SK-N-SH (cell line): ENCODE measurements at regions not wholly inside any gene's neighbourhood (a gene's known extent, or its start where the extent isn't known, plus 50 kb on each side); places are given as distances from the start of the nearest gene placed in this dataset.

ENCODE experiments used
- CTCF ChIA-PET: fragments of 300-600, 350-600 bp; formaldehyde crosslinking; extraction: SDS; loops from one replicate; lab custom pipeline; 2021; lab: Yijun Ruan, JAX
- POLR2A ChIA-PET: fragments of 350-600 bp; sonication (Branson Sonifier 250); formaldehyde crosslinking; extraction: SDS; loops from one replicate; lab custom pipeline; 2020; ENCODE audit warnings: antibody characterized with exemption, inconsistent platforms; lab: Yijun Ruan, JAX
- DNase-seq: peaks from one replicate; pipeline ENCODE4 v3.0.0; 2012
- H2AFZ ChIP-seq: fragments of 200-600 bp; sonication (generic); 2 replicates; pipeline ENCODE4 v1.8.1; 2016; ENCODE audit warnings: antibody characterized with exemption, mild to moderate bottlenecking, low read depth
- H3F3A ChIP-seq: fragments of 200-600 bp; sonication (generic); replicated peaks from 2 replicates; pipeline ENCODE3; 2016; ENCODE audit warnings: antibody characterized with exemption, mild to moderate bottlenecking; ENCODE audit not compliant: insufficient read depth
- H3K27ac ChIP-seq, 2 experiments: fragments of 200-500 bp in 1 of 2; fragments of 200-600 bp in 1 of 2; sonication (Bioruptor generic) in 1 of 2; sonication (generic), shearing (Covaris generic) in 1 of 2; 2 replicates each; pipeline versions ENCODE4 v1.5.1 to v1.6.1; 2014 to 2016; ENCODE audit warnings: low read depth in 2 of 2, inconsistent platforms in 1 of 2, low read length in 1 of 2, mild to moderate bottlenecking in 1 of 2, mixed read lengths in 1 of 2
- H3K27me3 ChIP-seq: fragments of 200-600 bp; sonication (generic), shearing (Covaris generic); 2 replicates; pipeline ENCODE4 v1.6.1; 2016; ENCODE audit warnings: mixed run types; ENCODE audit not compliant: insufficient read depth
- H3K36me3 ChIP-seq, 2 experiments: fragments of 200-500 bp in 1 of 2; fragments of 200-600 bp in 1 of 2; sonication (Bioruptor generic) in 1 of 2; sonication (generic) in 1 of 2; replicated peaks in 1 of 2; 2 replicates each; pipeline versions ENCODE3 to v1.5.1; 2014 to 2016; ENCODE audit warnings: low read length in 1 of 2, mild to moderate bottlenecking in 1 of 2; ENCODE audit not compliant: insufficient read depth in 2 of 2, control insufficient read depth in 1 of 2
- H3K4me1 ChIP-seq, 2 experiments: fragments of 200-500 bp in 1 of 2; fragments of 200-600 bp in 1 of 2; sonication (Bioruptor generic) in 1 of 2; sonication (generic), shearing (Covaris generic) in 1 of 2; 2 replicates each; pipeline versions ENCODE4 v1.5.1 to v1.6.1; 2014 to 2016; ENCODE audit warnings: low read depth in 1 of 2, low read length in 1 of 2, mixed run types in 1 of 2; ENCODE audit not compliant: insufficient read depth in 2 of 2, control insufficient read depth in 1 of 2
- H3K4me2 ChIP-seq: fragments of 200-600 bp; sonication (generic), shearing (Covaris generic); 2 replicates; pipeline ENCODE4 v1.6.1; 2017; ENCODE audit warnings: mixed run types
- H3K4me3 ChIP-seq, 2 experiments: fragments of 200-500 bp in 1 of 2; fragments of 200-600 bp in 1 of 2; sonication (Bioruptor generic) in 1 of 2; sonication (generic), shearing (Covaris generic) in 1 of 2; 2 replicates each; pipeline versions ENCODE4 v1.5.1 to v1.8.1; 2014 to 2016; ENCODE audit warnings: low read depth in 2 of 2, inconsistent platforms in 1 of 2, low read length in 1 of 2, mild to moderate bottlenecking in 1 of 2, mixed read lengths in 1 of 2, moderate library complexity in 1 of 2
- H3K79me2 ChIP-seq: fragments of 200-600 bp; sonication (generic); 2 replicates; pipeline ENCODE4 v1.8.1; 2017; ENCODE audit warnings: mild to moderate bottlenecking; ENCODE audit not compliant: insufficient read depth
- H3K9ac ChIP-seq: fragments of 200-600 bp; sonication (generic); 2 replicates; pipeline ENCODE4 v1.6.1; 2017; ENCODE audit warnings: mixed run types
- H3K9me2 ChIP-seq: fragments of 200-600 bp; sonication (generic); 2 replicates; pipeline ENCODE4 v1.6.1; 2017; ENCODE audit warnings: mixed run types
- H3K9me3 ChIP-seq: fragments of 200-600 bp; sonication (generic); 2 replicates; pipeline ENCODE4 v1.6.1; 2017; ENCODE audit warnings: mixed run types, mild to moderate bottlenecking, moderate library complexity
- H4K20me1 ChIP-seq: fragments of 200-600 bp; sonication (generic); 2 replicates; pipeline ENCODE4 v1.6.1; 2017; ENCODE audit warnings: mild to moderate bottlenecking, mixed run types; ENCODE audit not compliant: insufficient read depth
- CHD2 ChIP-seq: fragments of 150-350 bp; IDR thresholded peaks from 2 replicates; pipeline ENCODE4 v1.6.1; 2018; ENCODE audit warnings: low read length; ENCODE audit not compliant: partially characterized antibody
- EP300 ChIP-seq, 2 experiments: IDR thresholded peaks; 2 replicates each; pipeline versions ENCODE4 v1.4.0 to v1.6.1; 2012; ENCODE audit warnings: borderline replicate concordance in 1 of 2, low read depth in 1 of 2, low read length in 1 of 2
- EZH2phosphoT487 ChIP-seq: fragments of 200-600 bp; sonication (generic); IDR thresholded peaks from 2 replicates; pipeline ENCODE4 v1.6.1; 2017; ENCODE audit warnings: low read depth, mixed run types, mild to moderate bottlenecking, antibody characterized with exemption, moderate library complexity, borderline replicate concordance
- FOSL2 ChIP-seq: IDR thresholded peaks from 2 replicates; pipeline ENCODE4 v1.4.0; 2012; ENCODE audit warnings: low read depth, mild to moderate bottlenecking, moderate library complexity, borderline replicate concordance
- FOXJ3 ChIP-seq: sonication (generic); formaldehyde crosslinking; IDR thresholded peaks from 2 replicates; pipeline ENCODE4 v1.5.1; 2020; ENCODE audit warnings: mild to moderate bottlenecking, missing genetic modification reagents
- FOXM1 ChIP-seq: IDR thresholded peaks from 2 replicates; pipeline ENCODE4 v1.4.0; 2012; ENCODE audit warnings: low read depth, mild to moderate bottlenecking
- MXI1 ChIP-seq: IDR thresholded peaks from 2 replicates; pipeline ENCODE4 v1.6.1; 2012; ENCODE audit warnings: mild to moderate bottlenecking, low read depth, low read length, improper control_type of control experiment
- NFIC ChIP-seq: IDR thresholded peaks from 2 replicates; pipeline ENCODE4 v1.4.0; 2012; ENCODE audit warnings: borderline replicate concordance
- NRF1 ChIP-seq: IDR thresholded peaks from 2 replicates; pipeline ENCODE4 v1.6.1; 2012; ENCODE audit warnings: low read depth, mild to moderate bottlenecking, low read length
- RAD21 ChIP-seq: IDR thresholded peaks from 2 replicates; pipeline ENCODE4 v1.6.1; 2012; ENCODE audit warnings: mild to moderate bottlenecking, low read length
- RCOR1 ChIP-seq: fragments of 150-350 bp; IDR thresholded peaks from 2 replicates; pipeline ENCODE4 v1.6.1; 2017; ENCODE audit warnings: antibody characterized with exemption, low read length
- RXRA ChIP-seq: IDR thresholded peaks from 2 replicates; pipeline ENCODE4 v1.4.0; 2012; ENCODE audit warnings: low read depth, mild to moderate bottlenecking, borderline replicate concordance
- SIN3A ChIP-seq: IDR thresholded peaks from 2 replicates; pipeline ENCODE4 v1.6.1; 2012; ENCODE audit warnings: low read depth, mild to moderate bottlenecking, low read length, moderate library complexity, borderline replicate concordance
- TCF12 ChIP-seq: IDR thresholded peaks from 2 replicates; pipeline ENCODE4 v1.4.0; 2012
- TEAD4 ChIP-seq: IDR thresholded peaks from 2 replicates; pipeline ENCODE4 v1.4.0; 2012; ENCODE audit warnings: mild to moderate bottlenecking, borderline replicate concordance; ENCODE audit not compliant: insufficient read depth
- whole genome bisulfite sequencing: methylation state at CpG from one replicate; pipeline ENCODE4 v1.1.6; 2017; ENCODE audit warnings: low lambda C conversion rate; 5-methylcytosine and 5-hydroxymethylcytosine counted together
- TF ChIP-seq, protein P1 (sequence below): fragments of 150-350 bp; IDR thresholded peaks from 2 replicates; pipeline ENCODE4 v1.6.1; 2016; ENCODE audit warnings: mild to moderate bottlenecking, low read depth, low read length
- TF ChIP-seq, protein P2 (sequence below): IDR thresholded peaks from 2 replicates; pipeline ENCODE4 v1.4.0; 2012; ENCODE audit warnings: low read depth, borderline replicate concordance
- TF ChIP-seq, protein P3 (sequence below): IDR thresholded peaks from 2 replicates; pipeline ENCODE4 v1.4.0; 2012; ENCODE audit warnings: low read depth
- TF ChIP-seq, protein P4 (sequence below): IDR thresholded peaks from 2 replicates; pipeline ENCODE4 v1.6.1; 2012; ENCODE audit warnings: mild to moderate bottlenecking, low read depth, low read length, moderate library complexity
- TF ChIP-seq, protein P5 (sequence below): fragments of 200-600 bp; sonication (generic); IDR thresholded peaks from 2 replicates; pipeline ENCODE4 v1.6.1; 2017; ENCODE audit warnings: antibody characterized with exemption, mild to moderate bottlenecking, moderate library complexity

DNA sequence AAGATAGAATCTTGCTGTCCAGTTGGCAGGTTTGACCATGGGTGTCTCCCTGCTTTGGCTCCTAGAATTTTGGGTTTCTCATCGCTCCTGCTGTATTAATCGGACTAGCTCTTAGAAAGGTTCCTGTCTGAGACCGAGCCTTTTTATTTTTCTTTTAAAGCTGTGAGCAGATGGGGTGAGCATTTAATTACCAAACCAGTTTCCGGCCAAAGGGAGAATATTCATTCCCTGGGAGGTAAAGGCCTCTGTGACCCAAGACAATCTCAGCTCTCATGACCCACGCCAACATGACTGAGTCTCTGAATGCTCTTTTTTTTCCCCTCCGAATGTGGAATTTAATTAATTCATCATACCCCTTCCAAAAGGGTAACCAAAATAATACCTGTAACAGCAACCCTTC is 464.7 kb upstream of the TMEM132C start:
- no peaks in the 10 kb centered on the region for H3K36me3 ChIP-seq
- no peak overlapping the region for H2AFZ ChIP-seq
- no peaks in the 10 kb centered on the region for H3K79me2 ChIP-seq
- no peak overlapping the region for H3K4me2 ChIP-seq
- no peak overlapping the region for H3K4me3 ChIP-seq
- H3K9ac ChIP-seq = no peak overlapping the region
- no peaks in the 10 kb centered on the region for H3K9me2 ChIP-seq
- TF ChIP-seq CHD2 (no peak), EZH2phosphoT487 (no peak), RCOR1 (no peak), SIN3A (no peak), NRF1 (no peak), TCF12 (no peak), EP300 (IDR thresholded peaks at IDR 0.05; ENCODE audit: borderline replicate concordance in 1 of 2, low read depth in 1 of 2, low read length in 1 of 2) (no peak), MXI1 (no peak), NFIC (no peak), RXRA (no peak), FOSL2 (no peak)
- TF ChIP-seq, protein P1, sequence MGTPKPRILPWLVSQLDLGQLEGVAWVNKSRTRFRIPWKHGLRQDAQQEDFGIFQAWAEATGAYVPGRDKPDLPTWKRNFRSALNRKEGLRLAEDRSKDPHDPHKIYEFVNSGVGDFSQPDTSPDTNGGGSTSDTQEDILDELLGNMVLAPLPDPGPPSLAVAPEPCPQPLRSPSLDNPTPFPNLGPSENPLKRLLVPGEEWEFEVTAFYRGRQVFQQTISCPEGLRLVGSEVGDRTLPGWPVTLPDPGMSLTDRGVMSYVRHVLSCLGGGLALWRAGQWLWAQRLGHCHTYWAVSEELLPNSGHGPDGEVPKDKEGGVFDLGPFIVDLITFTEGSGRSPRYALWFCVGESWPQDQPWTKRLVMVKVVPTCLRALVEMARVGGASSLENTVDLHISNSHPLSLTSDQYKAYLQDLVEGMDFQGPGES = no peak
- no peaks in the 10 kb centered on the region for H3F3A ChIP-seq
- POLR2A ChIA-PET = no interaction called here
- H3K27ac ChIP-seq = no peak overlapping the region
- H3K4me1 ChIP-seq = no peaks in the 10 kb centered on the region; a peak in 1 of 4 replicates
- H4K20me1 ChIP-seq = no peaks in the 10 kb centered on the region
- no peaks in the 10 kb centered on the region for H3K27me3 ChIP-seq
- no peaks in the 10 kb centered on the region for H3K9me3 ChIP-seq
- 47% methylated on average over 6 of the region's 6 CpGs for WGBS
- no peak for DNase-seq
- CTCF ChIA-PET = no interaction called here

DNA sequence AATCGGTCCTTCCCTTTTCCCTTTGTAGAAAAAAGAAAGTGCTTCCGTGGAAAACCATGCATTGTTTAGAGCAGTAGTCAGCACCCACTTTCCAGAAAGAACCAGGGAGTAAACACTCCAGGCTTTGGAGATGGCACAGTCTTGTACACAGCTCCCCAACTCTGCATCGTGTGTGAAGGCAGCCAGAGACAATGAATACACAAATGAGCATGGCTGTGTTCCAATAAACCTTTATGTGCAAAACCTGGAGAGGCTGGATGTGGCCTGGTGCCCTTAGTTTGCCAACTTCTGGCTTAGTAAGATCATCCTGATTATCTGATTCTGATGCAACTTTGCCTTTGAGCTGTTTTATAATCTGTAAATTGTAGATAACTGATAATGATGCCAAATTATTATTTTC is 463.4 kb upstream of the TMEM132C start:
- no peak for DNase-seq
- 4% methylated on average over 3 of the region's 3 CpGs for WGBS
- H3K36me3 ChIP-seq = no peaks in the 10 kb centered on the region
- no peaks in the 10 kb centered on the region; a peak in 1 of 4 replicates for H3K4me1 ChIP-seq
- no peak overlapping the region for H3K4me3 ChIP-seq
- no peak overlapping the region for H3K9ac ChIP-seq
- H3K27me3 ChIP-seq = no peaks in the 10 kb centered on the region
- no peak overlapping the region for H2AFZ ChIP-seq
- ChIA-PET POLR2A (no interaction called here), CTCF (interaction anchor here (1.0 kb wide), 1 partner anchor 126 kb away, joined by 3 read pairs; no protein-coding TSS in a partner anchor)
- no peaks in the 10 kb centered on the region for H4K20me1 ChIP-seq
- H3F3A ChIP-seq = no peaks in the 10 kb centered on the region
- H3K9me2 ChIP-seq = no peaks in the 10 kb centered on the region
- no peaks in the 10 kb centered on the region for H3K9me3 ChIP-seq
- H3K27ac ChIP-seq = no peak overlapping the region
- H3K79me2 ChIP-seq = no peaks in the 10 kb centered on the region
- no peak overlapping the region for H3K4me2 ChIP-seq
- TF ChIP-seq CHD2 (no peak), RAD21 (no peak), FOXJ3 (no peak), RXRA (no peak), TEAD4 (no peak), FOXM1 (no peak), MXI1 (no peak), EP300 (IDR thresholded peaks at IDR 0.05; ENCODE audit: borderline replicate concordance in 1 of 2, low read depth in 1 of 2, low read length in 1 of 2) (no peak)
- TF ChIP-seq, protein P2, sequence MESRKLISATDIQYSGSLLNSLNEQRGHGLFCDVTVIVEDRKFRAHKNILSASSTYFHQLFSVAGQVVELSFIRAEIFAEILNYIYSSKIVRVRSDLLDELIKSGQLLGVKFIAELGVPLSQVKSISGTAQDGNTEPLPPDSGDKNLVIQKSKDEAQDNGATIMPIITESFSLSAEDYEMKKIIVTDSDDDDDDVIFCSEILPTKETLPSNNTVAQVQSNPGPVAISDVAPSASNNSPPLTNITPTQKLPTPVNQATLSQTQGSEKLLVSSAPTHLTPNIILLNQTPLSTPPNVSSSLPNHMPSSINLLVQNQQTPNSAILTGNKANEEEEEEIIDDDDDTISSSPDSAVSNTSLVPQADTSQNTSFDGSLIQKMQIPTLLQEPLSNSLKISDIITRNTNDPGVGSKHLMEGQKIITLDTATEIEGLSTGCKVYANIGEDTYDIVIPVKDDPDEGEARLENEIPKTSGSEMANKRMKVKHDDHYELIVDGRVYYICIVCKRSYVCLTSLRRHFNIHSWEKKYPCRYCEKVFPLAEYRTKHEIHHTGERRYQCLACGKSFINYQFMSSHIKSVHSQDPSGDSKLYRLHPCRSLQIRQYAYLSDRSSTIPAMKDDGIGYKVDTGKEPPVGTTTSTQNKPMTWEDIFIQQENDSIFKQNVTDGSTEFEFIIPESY = no peak
- TF ChIP-seq, protein P3, sequence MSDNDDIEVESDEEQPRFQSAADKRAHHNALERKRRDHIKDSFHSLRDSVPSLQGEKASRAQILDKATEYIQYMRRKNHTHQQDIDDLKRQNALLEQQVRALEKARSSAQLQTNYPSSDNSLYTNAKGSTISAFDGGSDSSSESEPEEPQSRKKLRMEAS = no peak
- TF ChIP-seq, protein P4, sequence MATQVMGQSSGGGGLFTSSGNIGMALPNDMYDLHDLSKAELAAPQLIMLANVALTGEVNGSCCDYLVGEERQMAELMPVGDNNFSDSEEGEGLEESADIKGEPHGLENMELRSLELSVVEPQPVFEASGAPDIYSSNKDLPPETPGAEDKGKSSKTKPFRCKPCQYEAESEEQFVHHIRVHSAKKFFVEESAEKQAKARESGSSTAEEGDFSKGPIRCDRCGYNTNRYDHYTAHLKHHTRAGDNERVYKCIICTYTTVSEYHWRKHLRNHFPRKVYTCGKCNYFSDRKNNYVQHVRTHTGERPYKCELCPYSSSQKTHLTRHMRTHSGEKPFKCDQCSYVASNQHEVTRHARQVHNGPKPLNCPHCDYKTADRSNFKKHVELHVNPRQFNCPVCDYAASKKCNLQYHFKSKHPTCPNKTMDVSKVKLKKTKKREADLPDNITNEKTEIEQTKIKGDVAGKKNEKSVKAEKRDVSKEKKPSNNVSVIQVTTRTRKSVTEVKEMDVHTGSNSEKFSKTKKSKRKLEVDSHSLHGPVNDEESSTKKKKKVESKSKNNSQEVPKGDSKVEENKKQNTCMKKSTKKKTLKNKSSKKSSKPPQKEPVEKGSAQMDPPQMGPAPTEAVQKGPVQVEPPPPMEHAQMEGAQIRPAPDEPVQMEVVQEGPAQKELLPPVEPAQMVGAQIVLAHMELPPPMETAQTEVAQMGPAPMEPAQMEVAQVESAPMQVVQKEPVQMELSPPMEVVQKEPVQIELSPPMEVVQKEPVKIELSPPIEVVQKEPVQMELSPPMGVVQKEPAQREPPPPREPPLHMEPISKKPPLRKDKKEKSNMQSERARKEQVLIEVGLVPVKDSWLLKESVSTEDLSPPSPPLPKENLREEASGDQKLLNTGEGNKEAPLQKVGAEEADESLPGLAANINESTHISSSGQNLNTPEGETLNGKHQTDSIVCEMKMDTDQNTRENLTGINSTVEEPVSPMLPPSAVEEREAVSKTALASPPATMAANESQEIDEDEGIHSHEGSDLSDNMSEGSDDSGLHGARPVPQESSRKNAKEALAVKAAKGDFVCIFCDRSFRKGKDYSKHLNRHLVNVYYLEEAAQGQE = no peak
- TF ChIP-seq, protein P5, sequence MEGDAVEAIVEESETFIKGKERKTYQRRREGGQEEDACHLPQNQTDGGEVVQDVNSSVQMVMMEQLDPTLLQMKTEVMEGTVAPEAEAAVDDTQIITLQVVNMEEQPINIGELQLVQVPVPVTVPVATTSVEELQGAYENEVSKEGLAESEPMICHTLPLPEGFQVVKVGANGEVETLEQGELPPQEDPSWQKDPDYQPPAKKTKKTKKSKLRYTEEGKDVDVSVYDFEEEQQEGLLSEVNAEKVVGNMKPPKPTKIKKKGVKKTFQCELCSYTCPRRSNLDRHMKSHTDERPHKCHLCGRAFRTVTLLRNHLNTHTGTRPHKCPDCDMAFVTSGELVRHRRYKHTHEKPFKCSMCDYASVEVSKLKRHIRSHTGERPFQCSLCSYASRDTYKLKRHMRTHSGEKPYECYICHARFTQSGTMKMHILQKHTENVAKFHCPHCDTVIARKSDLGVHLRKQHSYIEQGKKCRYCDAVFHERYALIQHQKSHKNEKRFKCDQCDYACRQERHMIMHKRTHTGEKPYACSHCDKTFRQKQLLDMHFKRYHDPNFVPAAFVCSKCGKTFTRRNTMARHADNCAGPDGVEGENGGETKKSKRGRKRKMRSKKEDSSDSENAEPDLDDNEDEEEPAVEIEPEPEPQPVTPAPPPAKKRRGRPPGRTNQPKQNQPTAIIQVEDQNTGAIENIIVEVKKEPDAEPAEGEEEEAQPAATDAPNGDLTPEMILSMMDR = no peak
